ENCODE measurements at regions not wholly inside any gene's neighbourhood (a gene's known extent, or its start where the extent isn't known, plus 50 kb on each side); places are given as distances from the start of the nearest gene placed in this dataset.

DNA sequence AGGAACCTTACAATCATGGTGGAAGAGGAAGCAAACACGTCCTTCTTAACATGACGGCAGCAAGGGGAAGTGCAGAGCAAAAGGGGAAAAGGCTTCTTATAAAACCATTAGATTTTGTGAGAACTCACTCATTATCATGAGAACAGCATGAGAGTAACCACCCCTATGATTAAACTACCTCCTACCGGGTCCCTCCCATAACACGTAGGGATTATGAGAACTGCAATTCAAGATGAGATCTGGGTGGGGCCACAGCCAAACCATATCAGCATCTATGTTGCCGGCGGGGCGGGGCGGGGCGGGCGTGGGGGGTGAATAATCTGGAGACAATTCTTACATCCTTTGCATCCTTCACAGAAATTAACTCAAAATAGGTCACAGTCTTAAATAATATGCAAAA, 58.8 kb upstream of the GFPT2 start:
- POLR2A ChIA-PET, result no interaction called here
- TF ChIP-seq, protein P1, sequence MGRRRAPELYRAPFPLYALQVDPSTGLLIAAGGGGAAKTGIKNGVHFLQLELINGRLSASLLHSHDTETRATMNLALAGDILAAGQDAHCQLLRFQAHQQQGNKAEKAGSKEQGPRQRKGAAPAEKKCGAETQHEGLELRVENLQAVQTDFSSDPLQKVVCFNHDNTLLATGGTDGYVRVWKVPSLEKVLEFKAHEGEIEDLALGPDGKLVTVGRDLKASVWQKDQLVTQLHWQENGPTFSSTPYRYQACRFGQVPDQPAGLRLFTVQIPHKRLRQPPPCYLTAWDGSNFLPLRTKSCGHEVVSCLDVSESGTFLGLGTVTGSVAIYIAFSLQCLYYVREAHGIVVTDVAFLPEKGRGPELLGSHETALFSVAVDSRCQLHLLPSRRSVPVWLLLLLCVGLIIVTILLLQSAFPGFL (CRISPR knock-in tag; IDR thresholded peaks at IDR 0.05; ENCODE audit: borderline replicate concordance), result no peak
- TF ChIP-seq GRHL2 (CRISPR knock-in tag; IDR thresholded peaks at IDR 0.05; ENCODE audit: insufficient replicate concordance, severe bottlenecking) (no peak), TEAD4 (CRISPR knock-in tag; IDR thresholded peaks at IDR 0.05) (no peak), ZNF263 (CRISPR knock-in tag; IDR thresholded peaks at IDR 0.05; ENCODE audit: low read depth) (no peak), CBFB (CRISPR knock-in tag; IDR thresholded peaks at IDR 0.05; ENCODE audit: low read depth) (no peak), ZBTB21 (CRISPR knock-in tag; IDR thresholded peaks at IDR 0.05; ENCODE audit: borderline replicate concordance) (no peak), ZNF671 (CRISPR knock-in tag; IDR thresholded peaks at IDR 0.05) (no peak), NFYB (CRISPR knock-in tag; conservative IDR thresholded peaks at IDR 0.05; ENCODE audit: low read depth) (no peak), ZNF512 (CRISPR knock-in tag; IDR thresholded peaks at IDR 0.05; ENCODE audit: borderline replicate concordance) (no peak), NFATC4 (CRISPR knock-in tag; IDR thresholded peaks at IDR 0.05) (no peak), IRF2 (CRISPR knock-in tag; IDR thresholded peaks at IDR 0.05; ENCODE audit: borderline replicate concordance, low read depth) (no peak), ZMAT4 (CRISPR knock-in tag; IDR thresholded peaks at IDR 0.05) (no peak), USF1 (CRISPR knock-in tag; IDR thresholded peaks at IDR 0.05) (no peak)
- TF ChIP-seq, protein P2, sequence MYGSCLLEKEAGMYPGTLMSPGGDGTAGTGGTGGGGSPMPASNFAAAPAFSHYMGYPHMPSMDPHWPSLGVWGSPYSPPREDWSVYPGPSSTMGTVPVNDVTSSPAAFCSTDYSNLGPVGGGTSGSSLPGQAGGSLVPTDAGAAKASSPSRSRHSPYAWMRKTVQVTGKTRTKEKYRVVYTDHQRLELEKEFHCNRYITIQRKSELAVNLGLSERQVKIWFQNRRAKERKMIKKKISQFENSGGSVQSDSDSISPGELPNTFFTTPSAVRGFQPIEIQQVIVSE (CRISPR knock-in tag; IDR thresholded peaks at IDR 0.05; ENCODE audit: borderline replicate concordance), result no peak
- H3K27me3 Mint-ChIP-seq (ENCODE audit: low read depth), result no peaks in the 10 kb centered on the region
- H3K4me3 Mint-ChIP-seq, result no peak overlapping the region
- peaks cover 7% of the 10 kb centered on the region; the same call in 1 of the 2 replicates for H3K4me1 Mint-ChIP-seq
- CTCF ChIA-PET, result no interaction called here
- DNase-seq (ENCODE audit: low spot score) (no peak), ATAC-seq (no peak)
- no peak overlapping the region for H3K27ac Mint-ChIP-seq
- peaks cover 6% of the 10 kb centered on the region for H3K36me3 Mint-ChIP-seq
- H3K9me3 Mint-ChIP-seq, result peaks cover 7% of the 10 kb centered on the region

DNA sequence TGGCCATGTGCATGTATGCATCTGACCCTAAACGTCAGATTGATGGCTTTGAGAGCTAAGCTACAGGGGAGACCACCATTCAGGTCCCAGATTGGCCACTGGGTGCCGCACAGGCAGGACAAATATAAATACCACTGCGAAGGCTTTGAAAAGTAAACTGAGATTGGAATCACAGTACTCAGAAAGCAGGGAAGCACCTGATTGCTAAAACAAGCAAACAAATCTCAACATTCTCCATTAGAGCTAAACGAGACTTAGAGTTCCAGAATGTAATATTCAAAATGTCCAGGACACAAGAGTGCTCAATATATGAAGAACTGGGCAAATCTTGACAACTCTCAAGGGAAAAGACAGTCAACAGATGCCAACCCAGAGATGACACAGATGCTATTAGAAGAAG, 61.0 kb upstream of the GFPT2 start:
- no peak overlapping the region for H3K27ac Mint-ChIP-seq
- POLR2A ChIA-PET, result no interaction called here
- no peaks in the 10 kb centered on the region for H3K27me3 Mint-ChIP-seq (ENCODE audit: low read depth)
- DNase-seq (ENCODE audit: low spot score), result no peak
- H3K36me3 Mint-ChIP-seq, result peaks cover 6% of the 10 kb centered on the region
- ATAC-seq, result no peak
- H3K9me3 Mint-ChIP-seq, result peaks cover 7% of the 10 kb centered on the region
- peaks cover 21% of the 10 kb centered on the region for H3K4me1 Mint-ChIP-seq
- TF ChIP-seq CREM (CRISPR knock-in tag; IDR thresholded peaks at IDR 0.05) (no peak), RORB (CRISPR knock-in tag; IDR thresholded peaks at IDR 0.05) (no peak), ZSCAN18 (CRISPR knock-in tag; IDR thresholded peaks at IDR 0.05) (no peak), ZNF121 (CRISPR knock-in tag; IDR thresholded peaks at IDR 0.05) (no peak), RELA (CRISPR knock-in tag; IDR thresholded peaks at IDR 0.05; ENCODE audit: borderline replicate concordance) (no peak), HMGA2 (CRISPR knock-in tag; IDR thresholded peaks at IDR 0.05) (no peak)
- TF ChIP-seq, protein P3, sequence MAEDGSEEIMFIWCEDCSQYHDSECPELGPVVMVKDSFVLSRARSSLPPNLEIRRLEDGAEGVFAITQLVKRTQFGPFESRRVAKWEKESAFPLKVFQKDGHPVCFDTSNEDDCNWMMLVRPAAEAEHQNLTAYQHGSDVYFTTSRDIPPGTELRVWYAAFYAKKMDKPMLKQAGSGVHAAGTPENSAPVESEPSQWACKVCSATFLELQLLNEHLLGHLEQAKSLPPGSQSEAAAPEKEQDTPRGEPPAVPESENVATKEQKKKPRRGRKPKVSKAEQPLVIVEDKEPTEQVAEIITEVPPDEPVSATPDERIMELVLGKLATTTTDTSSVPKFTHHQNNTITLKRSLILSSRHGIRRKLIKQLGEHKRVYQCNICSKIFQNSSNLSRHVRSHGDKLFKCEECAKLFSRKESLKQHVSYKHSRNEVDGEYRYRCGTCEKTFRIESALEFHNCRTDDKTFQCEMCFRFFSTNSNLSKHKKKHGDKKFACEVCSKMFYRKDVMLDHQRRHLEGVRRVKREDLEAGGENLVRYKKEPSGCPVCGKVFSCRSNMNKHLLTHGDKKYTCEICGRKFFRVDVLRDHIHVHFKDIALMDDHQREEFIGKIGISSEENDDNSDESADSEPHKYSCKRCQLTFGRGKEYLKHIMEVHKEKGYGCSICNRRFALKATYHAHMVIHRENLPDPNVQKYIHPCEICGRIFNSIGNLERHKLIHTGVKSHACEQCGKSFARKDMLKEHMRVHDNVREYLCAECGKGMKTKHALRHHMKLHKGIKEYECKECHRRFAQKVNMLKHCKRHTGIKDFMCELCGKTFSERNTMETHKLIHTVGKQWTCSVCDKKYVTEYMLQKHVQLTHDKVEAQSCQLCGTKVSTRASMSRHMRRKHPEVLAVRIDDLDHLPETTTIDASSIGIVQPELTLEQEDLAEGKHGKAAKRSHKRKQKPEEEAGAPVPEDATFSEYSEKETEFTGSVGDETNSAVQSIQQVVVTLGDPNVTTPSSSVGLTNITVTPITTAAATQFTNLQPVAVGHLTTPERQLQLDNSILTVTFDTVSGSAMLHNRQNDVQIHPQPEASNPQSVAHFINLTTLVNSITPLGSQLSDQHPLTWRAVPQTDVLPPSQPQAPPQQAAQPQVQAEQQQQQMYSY (CRISPR knock-in tag; IDR thresholded peaks at IDR 0.05), result no peak
- H3K4me3 Mint-ChIP-seq, result no peak overlapping the region
- CTCF ChIA-PET, result interaction anchor here (1.4 kb wide), 1 partner anchor 26 kb away, joined by 7 read pairs; no protein-coding TSS in a partner anchor

Data from WTC11 (cell line).